Lower leg skin (tissue), 3 donors: ENCODE measurements at regions not wholly inside any gene's neighbourhood (a gene's known extent, or its start where the extent isn't known, plus 50 kb on each side); places are given as distances from the start of the nearest gene placed in this dataset.

Experiments
- CTCF ChIP-seq, 3 donors: fragments of 450-650 bp; IDR thresholded peaks; one replicate each; pipeline ENCODE4 v1.5.1; 2016; ENCODE audit warnings: antibody characterized with exemption in 3 of 3, mild to moderate bottlenecking in 3 of 3, moderate library complexity in 2 of 3
- POLR2A ChIP-seq, 2 donors: fragments of 450-650 bp; IDR thresholded peaks; one replicate each; pipeline ENCODE4 v1.6.1; 2016 to 2017; ENCODE audit warnings: antibody characterized with exemption in 2 of 2, mild to moderate bottlenecking in 1 of 2, moderate library complexity in 1 of 2

GRCh38 chr14:28356819-28357218 is 409.8 kb upstream of the FOXG1 start:
- TF ChIP-seq POLR2A (IDR thresholded peaks at IDR 0.05): no peak
- TF ChIP-seq CTCF (IDR thresholded peaks at IDR 0.05): no peak
